ENCODE measurements at regions not wholly inside any gene's neighbourhood (a gene's known extent, or its start where the extent isn't known, plus 50 kb on each side); places are given as distances from the start of the nearest gene placed in this dataset.

DNA sequence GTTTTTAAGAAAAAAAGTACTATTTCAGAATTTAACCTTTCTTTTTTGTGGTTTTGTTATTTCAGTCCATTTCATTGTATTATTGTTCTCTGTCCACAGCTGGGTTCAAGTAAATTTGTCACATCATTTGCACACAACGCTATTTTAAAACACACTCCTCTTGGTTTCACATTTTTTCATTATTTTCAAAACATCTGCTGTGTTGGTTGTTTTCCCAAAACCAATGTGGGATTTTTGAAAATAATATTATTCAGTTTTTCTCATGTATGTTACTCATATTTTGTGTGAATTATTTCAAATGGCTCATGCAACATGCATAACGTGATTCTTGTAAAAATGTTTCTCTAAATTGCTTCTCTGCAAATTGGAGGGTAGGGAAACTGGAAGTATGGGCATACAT lies 589.2 kb downstream of the METTL4 start:
- Histone ChIP-seq H3K9ac (ENCODE audit: low read length) (no peak overlapping the region), H3K4me3 (ENCODE audit: low read length) (no peak overlapping the region), H3K9me3 (ENCODE audit: control insufficient read depth, low read depth, low read length) (no peaks in the 10 kb centered on the region), H3K27ac (ENCODE audit: low read length) (no peak overlapping the region), H3K27me3 (ENCODE audit: control insufficient read depth, insufficient read depth, low read length) (no peaks in the 10 kb centered on the region), H3K4me1 (ENCODE audit: control insufficient read depth, low read depth, low read length) (no peaks in the 10 kb centered on the region), H3K36me3 (ENCODE audit: control insufficient read depth, low read depth, low read length) (no peaks in the 10 kb centered on the region)

DNA sequence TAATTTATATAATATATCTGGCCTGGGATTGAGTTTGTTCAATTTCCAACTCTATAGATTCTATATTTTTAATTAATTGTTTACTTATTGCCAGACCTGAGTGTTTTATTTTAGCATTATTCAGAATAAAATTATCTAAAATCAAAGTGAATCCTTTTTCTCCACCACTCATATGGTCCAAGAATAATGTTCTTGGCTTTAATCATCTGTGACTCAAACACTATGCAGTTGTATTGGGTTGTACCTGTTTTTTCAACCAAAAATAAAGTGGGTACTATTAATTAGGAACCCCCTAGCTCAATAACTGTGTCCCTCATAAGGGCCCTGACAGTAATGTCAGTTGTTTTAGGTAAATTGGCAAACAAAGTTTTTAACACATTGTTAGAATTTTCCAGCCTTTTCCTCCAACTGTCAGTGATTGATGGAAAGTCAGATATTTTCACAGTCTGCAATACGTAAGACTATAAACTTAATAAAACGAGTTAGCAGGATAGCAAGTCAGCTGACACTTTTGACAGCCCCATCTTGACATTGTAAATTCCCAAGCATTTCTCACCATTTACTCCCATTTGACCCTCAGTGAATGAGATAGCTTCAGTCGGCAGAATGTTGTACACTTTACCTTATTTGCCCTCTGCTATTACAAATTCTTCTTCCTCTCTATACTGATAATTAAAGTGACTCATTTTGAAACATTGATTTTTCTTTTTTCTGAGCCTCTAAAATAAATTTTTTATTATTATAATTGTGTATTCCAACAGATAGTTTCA lies 587.4 kb downstream of the METTL4 start:
- Histone ChIP-seq H3K4me3 (ENCODE audit: low read length) (no peak overlapping the region), H3K9ac (ENCODE audit: low read length) (no peak overlapping the region), H3K27me3 (ENCODE audit: control insufficient read depth, insufficient read depth, low read length) (no peaks in the 10 kb centered on the region), H3K36me3 (ENCODE audit: control insufficient read depth, low read depth, low read length) (no peaks in the 10 kb centered on the region), H3K9me3 (ENCODE audit: control insufficient read depth, low read depth, low read length) (no peaks in the 10 kb centered on the region), H3K27ac (ENCODE audit: low read length) (no peak overlapping the region), H3K4me1 (ENCODE audit: control insufficient read depth, low read depth, low read length) (no peaks in the 10 kb centered on the region)

DNA sequence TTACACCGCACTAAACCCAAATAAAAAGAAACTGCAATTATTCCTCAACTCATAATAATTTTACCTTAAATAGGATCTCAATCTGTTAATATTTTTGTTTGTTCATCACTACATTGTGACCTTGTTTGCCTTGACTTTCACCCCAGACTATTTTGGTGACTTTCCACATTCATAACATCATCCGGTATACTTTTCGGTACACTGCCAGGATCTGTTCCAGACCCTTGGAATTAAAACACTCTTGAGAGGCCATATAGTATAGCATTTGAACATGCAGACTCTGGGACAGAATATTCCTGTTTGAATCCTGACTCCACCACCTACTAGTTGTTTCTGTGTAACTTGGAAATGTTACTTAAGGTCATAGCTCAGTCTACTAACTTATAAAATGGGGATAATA lies 577.4 kb downstream of the METTL4 start:
- H3K4me3 ChIP-seq (ENCODE audit: low read length) = no peak overlapping the region
- H3K9ac ChIP-seq (ENCODE audit: low read length) = no peak overlapping the region
- H3K27ac ChIP-seq (ENCODE audit: low read length) = no peak overlapping the region
- no peaks in the 10 kb centered on the region for H3K36me3 ChIP-seq (ENCODE audit: control insufficient read depth, low read depth, low read length)
- no peaks in the 10 kb centered on the region for H3K27me3 ChIP-seq (ENCODE audit: control insufficient read depth, insufficient read depth, low read length)
- H3K9me3 ChIP-seq (ENCODE audit: control insufficient read depth, low read depth, low read length) = no peaks in the 10 kb centered on the region
- no peaks in the 10 kb centered on the region for H3K4me1 ChIP-seq (ENCODE audit: control insufficient read depth, low read depth, low read length)

DNA sequence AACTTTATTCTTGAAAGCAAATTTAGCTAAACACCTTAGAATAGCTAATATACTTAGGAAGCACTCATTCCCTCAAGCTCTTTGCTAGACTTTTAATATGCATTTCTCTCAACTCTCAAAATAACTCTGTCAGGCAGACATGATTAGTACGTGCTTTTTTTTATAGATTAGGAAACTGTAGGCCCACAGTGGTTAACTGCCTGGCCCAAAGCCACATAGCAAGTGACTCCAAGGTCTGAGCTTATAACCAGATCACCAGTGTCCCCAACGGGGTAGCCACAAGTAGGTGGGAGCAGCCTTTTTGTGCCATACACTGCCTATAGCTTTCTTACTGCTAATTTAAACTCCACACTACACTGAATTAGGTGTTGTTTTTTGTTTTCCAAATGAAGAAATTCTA lies 576.8 kb downstream of the METTL4 start:
- no peaks in the 10 kb centered on the region for H3K9me3 ChIP-seq (ENCODE audit: control insufficient read depth, low read depth, low read length)
- no peak overlapping the region for H3K9ac ChIP-seq (ENCODE audit: low read length)
- H3K36me3 ChIP-seq (ENCODE audit: control insufficient read depth, low read depth, low read length) = no peaks in the 10 kb centered on the region
- H3K27ac ChIP-seq (ENCODE audit: low read length) = no peak overlapping the region
- H3K4me3 ChIP-seq (ENCODE audit: low read length) = no peak overlapping the region
- H3K4me1 ChIP-seq (ENCODE audit: control insufficient read depth, low read depth, low read length) = no peaks in the 10 kb centered on the region
- no peaks in the 10 kb centered on the region for H3K27me3 ChIP-seq (ENCODE audit: control insufficient read depth, insufficient read depth, low read length)

DNA sequence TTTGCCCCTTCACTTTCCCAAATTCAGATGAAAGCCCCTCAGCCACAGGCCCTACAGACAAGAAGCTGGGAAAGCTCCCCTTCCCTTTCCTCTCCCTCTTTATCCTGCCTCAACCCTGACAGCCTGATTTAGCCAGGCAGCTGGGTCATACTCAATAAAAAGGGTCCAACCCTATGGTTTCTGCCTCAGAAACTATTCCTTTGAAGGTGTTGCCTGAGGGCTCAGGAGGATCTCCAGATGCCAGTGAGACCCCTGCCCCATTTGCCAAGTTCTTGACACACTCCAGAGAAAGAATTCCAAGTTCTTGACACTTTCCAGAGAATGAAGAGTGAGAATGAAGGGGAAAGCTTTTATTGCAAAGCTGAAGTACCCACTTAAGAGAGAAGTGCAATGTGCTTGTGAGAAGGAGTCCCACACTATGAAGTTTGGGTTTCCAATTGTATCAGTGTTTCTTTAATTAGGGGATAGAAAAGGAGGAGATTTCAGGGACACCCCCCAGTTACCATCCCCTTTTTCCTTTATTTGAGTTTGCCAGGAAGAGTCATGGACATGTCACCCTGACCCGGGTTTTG lies 576.2 kb downstream of the METTL4 start:
- H3K27me3 ChIP-seq (ENCODE audit: control insufficient read depth, insufficient read depth, low read length) = no peaks in the 10 kb centered on the region
- H3K4me3 ChIP-seq (ENCODE audit: low read length) = no peak overlapping the region
- no peaks in the 10 kb centered on the region for H3K4me1 ChIP-seq (ENCODE audit: control insufficient read depth, low read depth, low read length)
- no peak overlapping the region for H3K27ac ChIP-seq (ENCODE audit: low read length)
- no peak overlapping the region for H3K9ac ChIP-seq (ENCODE audit: low read length)
- no peaks in the 10 kb centered on the region for H3K9me3 ChIP-seq (ENCODE audit: control insufficient read depth, low read depth, low read length)
- no peaks in the 10 kb centered on the region for H3K36me3 ChIP-seq (ENCODE audit: control insufficient read depth, low read depth, low read length)

DNA sequence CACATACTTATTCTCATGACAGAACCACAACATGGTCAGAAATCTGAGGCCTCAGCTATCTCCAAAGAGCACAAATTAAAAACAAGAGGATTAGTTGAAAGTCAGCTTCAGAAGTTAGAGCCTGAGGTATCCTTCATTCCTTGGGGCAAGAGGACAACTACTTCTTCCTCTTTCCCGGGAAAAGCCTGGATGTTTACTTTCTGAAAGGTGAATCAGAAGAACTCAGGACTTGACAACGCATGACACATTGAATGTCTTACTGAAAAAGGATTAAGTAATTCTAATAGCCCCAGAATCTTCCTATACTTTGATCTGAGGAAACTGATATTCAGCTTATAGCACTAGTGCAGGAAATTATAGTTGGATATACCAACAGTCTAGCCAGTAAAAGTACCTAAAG lies 573.2 kb downstream of the METTL4 start:
- no peaks in the 10 kb centered on the region for H3K9me3 ChIP-seq (ENCODE audit: control insufficient read depth, low read depth, low read length)
- no peak overlapping the region for H3K4me3 ChIP-seq (ENCODE audit: low read length)
- H3K9ac ChIP-seq (ENCODE audit: low read length) = no peak overlapping the region
- H3K36me3 ChIP-seq (ENCODE audit: control insufficient read depth, low read depth, low read length) = no peaks in the 10 kb centered on the region
- peaks cover 8% of the 10 kb centered on the region for H3K4me1 ChIP-seq (ENCODE audit: control insufficient read depth, low read depth, low read length)
- no peaks in the 10 kb centered on the region for H3K27me3 ChIP-seq (ENCODE audit: control insufficient read depth, insufficient read depth, low read length)
- no peak overlapping the region for H3K27ac ChIP-seq (ENCODE audit: low read length)

DNA sequence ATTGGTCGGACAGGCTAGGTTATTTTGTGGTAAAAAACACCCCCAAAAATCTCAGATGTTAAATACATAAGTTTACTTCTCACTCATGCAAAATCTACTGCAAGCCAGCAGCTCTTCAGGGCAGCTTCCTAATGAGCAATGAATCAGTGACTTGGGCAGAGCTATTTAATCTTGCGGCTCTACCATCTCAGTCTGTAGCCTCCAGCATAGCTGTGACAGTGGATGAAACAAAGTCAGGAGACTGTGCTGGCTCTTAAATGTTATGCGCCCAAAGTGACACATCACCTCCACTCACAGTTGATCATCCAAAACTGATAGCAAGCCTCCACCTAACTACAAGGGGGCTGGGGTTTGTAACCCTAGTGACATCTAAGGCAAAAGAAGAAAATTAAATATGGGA lies 571.9 kb downstream of the METTL4 start:
- Histone ChIP-seq H3K9me3 (ENCODE audit: control insufficient read depth, low read depth, low read length) (no peaks in the 10 kb centered on the region), H3K4me3 (ENCODE audit: low read length) (no peak overlapping the region), H3K36me3 (ENCODE audit: control insufficient read depth, low read depth, low read length) (no peaks in the 10 kb centered on the region), H3K9ac (ENCODE audit: low read length) (no peak overlapping the region), H3K27ac (ENCODE audit: low read length) (no peak overlapping the region), H3K27me3 (ENCODE audit: control insufficient read depth, insufficient read depth, low read length) (no peaks in the 10 kb centered on the region), H3K4me1 (ENCODE audit: control insufficient read depth, low read depth, low read length) (peaks cover 8% of the 10 kb centered on the region)

DNA sequence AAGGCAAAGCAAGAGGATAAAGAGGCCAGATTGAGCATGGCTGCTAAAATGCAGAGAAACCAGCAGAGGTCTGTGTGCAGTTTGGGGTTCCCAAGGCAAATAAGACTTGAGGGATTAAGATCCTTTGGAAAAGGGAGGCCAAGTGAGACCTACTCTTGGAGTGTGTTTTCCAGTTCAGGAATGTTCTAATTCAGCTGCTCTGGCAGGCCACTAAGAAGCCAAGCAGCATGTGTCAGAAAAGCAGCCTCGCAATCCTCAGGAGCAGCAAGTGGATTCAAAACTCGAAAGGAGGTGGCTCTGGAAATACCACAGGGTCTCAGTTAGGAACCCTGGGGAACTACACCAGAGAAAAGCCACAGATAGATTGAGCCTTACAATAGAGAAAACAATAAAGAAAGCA lies 569.2 kb downstream of the METTL4 start:
- Histone ChIP-seq H3K27me3 (ENCODE audit: control insufficient read depth, insufficient read depth, low read length) (no peaks in the 10 kb centered on the region), H3K27ac (ENCODE audit: low read length) (no peak overlapping the region), H3K9ac (ENCODE audit: low read length) (no peak overlapping the region), H3K36me3 (ENCODE audit: control insufficient read depth, low read depth, low read length) (no peaks in the 10 kb centered on the region), H3K9me3 (ENCODE audit: control insufficient read depth, low read depth, low read length) (no peaks in the 10 kb centered on the region), H3K4me1 (ENCODE audit: control insufficient read depth, low read depth, low read length) (peaks cover 8% of the 10 kb centered on the region), H3K4me3 (ENCODE audit: low read length) (no peak overlapping the region)

DNA sequence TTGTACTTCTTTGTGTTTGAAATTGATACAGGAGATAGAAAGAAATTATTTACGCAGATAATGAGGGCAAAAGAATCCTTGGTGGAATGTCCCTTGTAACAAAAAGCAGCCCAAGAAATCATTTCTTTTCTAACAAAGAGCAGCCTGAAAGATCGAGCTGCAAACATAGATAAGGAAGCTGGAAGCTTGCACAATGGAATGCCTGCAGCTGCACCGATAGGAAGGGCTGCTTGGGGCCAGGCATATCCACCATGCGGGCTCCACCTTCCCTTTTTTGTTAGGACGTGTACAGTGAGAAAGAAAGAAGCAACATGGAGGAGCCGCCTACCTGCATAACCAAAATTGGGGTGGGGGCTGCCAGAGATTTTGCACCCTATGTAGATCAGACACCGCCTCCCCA lies 568.7 kb downstream of the METTL4 start:
- Histone ChIP-seq H3K9ac (ENCODE audit: low read length) (no peak overlapping the region), H3K4me1 (ENCODE audit: control insufficient read depth, low read depth, low read length) (peaks cover 8% of the 10 kb centered on the region), H3K27ac (ENCODE audit: low read length) (no peak overlapping the region), H3K36me3 (ENCODE audit: control insufficient read depth, low read depth, low read length) (no peaks in the 10 kb centered on the region), H3K27me3 (ENCODE audit: control insufficient read depth, insufficient read depth, low read length) (no peaks in the 10 kb centered on the region), H3K9me3 (ENCODE audit: control insufficient read depth, low read depth, low read length) (no peaks in the 10 kb centered on the region), H3K4me3 (ENCODE audit: low read length) (no peak overlapping the region)

DNA sequence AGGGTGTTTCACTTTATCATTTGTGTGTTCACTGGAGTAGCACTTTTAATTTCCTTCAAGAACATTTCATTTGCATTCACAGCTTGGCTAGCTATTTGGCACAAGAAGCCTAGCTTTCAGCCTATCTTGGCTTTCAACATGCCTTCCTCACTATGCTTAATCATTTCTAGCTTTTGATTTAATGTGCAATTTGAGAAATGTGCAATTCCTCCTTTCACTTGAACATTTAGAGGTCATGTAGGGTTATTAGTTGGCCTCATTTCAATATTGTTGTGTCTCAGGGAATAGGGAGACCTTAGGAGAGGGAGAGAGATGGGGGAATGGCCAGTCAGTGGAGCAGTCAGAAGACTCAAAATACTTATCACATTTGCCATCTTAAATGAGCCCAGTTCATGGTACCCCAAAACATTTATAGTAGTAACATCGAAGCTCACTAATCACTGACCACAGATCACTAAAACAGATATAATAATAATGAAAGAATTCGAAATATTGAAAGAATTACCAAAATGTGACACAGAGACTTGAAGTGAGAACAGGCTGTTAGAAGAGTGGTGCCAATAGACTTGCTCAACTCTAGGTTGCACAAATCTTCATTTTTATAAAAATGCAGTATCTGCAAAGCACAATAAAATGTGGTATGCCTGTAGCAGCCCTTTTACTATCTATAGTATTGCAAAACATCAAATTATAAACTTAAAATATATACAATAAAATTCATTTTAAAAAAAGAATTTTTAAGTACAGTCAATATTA lies 561.2 kb downstream of the METTL4 start:
- Histone ChIP-seq H3K27ac (ENCODE audit: low read length) (no peak overlapping the region), H3K36me3 (ENCODE audit: control insufficient read depth, low read depth, low read length) (no peaks in the 10 kb centered on the region), H3K9me3 (ENCODE audit: control insufficient read depth, low read depth, low read length) (no peaks in the 10 kb centered on the region), H3K4me1 (ENCODE audit: control insufficient read depth, low read depth, low read length) (no peaks in the 10 kb centered on the region), H3K9ac (ENCODE audit: low read length) (no peak overlapping the region), H3K27me3 (ENCODE audit: control insufficient read depth, insufficient read depth, low read length) (no peaks in the 10 kb centered on the region), H3K4me3 (ENCODE audit: low read length) (no peak overlapping the region)

DNA sequence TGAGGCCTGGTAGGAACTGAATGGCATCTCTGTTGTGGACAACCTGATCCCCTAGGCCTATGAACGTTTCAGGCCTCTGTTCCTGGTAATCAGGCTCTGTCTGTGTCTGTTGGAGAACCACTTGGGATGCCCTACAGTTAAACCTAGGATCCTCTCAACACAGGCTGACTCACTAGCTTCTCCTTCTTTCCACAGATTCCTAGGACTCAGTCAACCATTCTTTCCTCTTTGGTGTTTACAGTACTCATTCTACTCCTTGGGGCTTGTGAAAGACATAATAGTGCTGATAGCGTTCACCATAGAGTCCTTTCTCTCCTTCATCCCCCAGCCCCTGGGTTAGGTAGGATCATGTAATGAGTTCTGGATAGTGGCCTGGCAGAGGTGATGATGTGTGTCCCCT lies 544.3 kb downstream of the METTL4 start:
- Histone ChIP-seq H3K27ac (ENCODE audit: low read length) (no peak overlapping the region), H3K9me3 (ENCODE audit: control insufficient read depth, low read depth, low read length) (no peaks in the 10 kb centered on the region), H3K4me3 (ENCODE audit: low read length) (no peak overlapping the region), H3K4me1 (ENCODE audit: control insufficient read depth, low read depth, low read length) (peaks cover 9% of the 10 kb centered on the region), H3K27me3 (ENCODE audit: control insufficient read depth, insufficient read depth, low read length) (no peaks in the 10 kb centered on the region), H3K9ac (ENCODE audit: low read length) (no peak overlapping the region), H3K36me3 (ENCODE audit: control insufficient read depth, low read depth, low read length) (no peaks in the 10 kb centered on the region)

DNA sequence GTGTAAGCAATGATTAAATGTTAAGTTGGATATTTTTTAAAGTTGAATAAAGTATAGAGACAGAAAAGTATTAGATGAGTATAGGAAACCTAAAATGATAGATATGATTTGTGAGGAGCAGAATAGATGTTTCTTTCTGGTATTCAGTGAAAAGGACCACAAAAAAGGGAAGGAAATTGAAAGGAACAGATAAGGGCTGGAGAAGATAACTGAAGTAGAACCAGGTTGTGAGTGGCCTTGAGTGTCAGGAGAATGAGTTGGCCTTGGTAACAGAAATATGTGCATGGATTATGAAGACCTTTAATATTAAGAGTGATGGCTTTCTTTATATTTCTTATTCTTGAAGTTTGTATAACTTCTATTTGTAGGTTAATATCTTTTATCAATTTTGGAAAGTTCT lies 543.5 kb downstream of the METTL4 start:
- H3K4me1 ChIP-seq (ENCODE audit: control insufficient read depth, low read depth, low read length) = peaks cover 7% of the 10 kb centered on the region
- H3K4me3 ChIP-seq (ENCODE audit: low read length) = no peak overlapping the region
- no peaks in the 10 kb centered on the region for H3K27me3 ChIP-seq (ENCODE audit: control insufficient read depth, insufficient read depth, low read length)
- no peak overlapping the region for H3K9ac ChIP-seq (ENCODE audit: low read length)
- H3K27ac ChIP-seq (ENCODE audit: low read length) = no peak overlapping the region
- no peaks in the 10 kb centered on the region for H3K9me3 ChIP-seq (ENCODE audit: control insufficient read depth, low read depth, low read length)
- H3K36me3 ChIP-seq (ENCODE audit: control insufficient read depth, low read depth, low read length) = no peaks in the 10 kb centered on the region
